ENCODE measurements at regions not wholly inside any gene's neighbourhood (a gene's known extent, or its start where the extent isn't known, plus 50 kb on each side); places are given as distances from the start of the nearest gene placed in this dataset.

GRCh38 chrX:95728446-95728845, 956.2 kb upstream of the DIAPH2 start:
- no peaks in the 10 kb centered on the region for H3K36me3 ChIP-seq (ENCODE audit: insufficient read depth, low read length, poor library complexity, severe bottlenecking)
- ChIA-PET POLR2A (ENCODE audit: low non-redundant PET) (no interaction called here), CTCF (no interaction called here)
- H3K4me3 ChIP-seq (ENCODE audit: low read depth, low read length, poor library complexity, severe bottlenecking), result no peak overlapping the region
- H3K4me1 ChIP-seq (ENCODE audit: insufficient read depth, low read length, poor library complexity, severe bottlenecking), result peaks cover 54% of the 10 kb centered on the region
- peak overlapping the region; percentile 64 for H3K27ac ChIP-seq (ENCODE audit: low read depth, low read length, poor library complexity, severe bottlenecking)
- no TSS peak for BruUV-seq (replicated peaks)
- no peaks in the 10 kb centered on the region for H3K9me3 ChIP-seq (ENCODE audit: low read depth, low read length, poor library complexity, severe bottlenecking)
- no peaks in the 10 kb centered on the region for H3K27me3 ChIP-seq (replicated peaks; ENCODE audit: insufficient read depth, low read depth, low read length, poor library complexity)
- intact Hi-C loops (cut with micrococcal nuclease; ENCODE audit: unreplicated experiment), result no loop called here
- no peak for DNase-seq (ENCODE audit: low spot score)
- TF ChIP-seq EZH2 (IDR thresholded peaks at IDR 0.05; ENCODE audit: borderline replicate concordance, low read depth, low read length, poor library complexity, severe bottlenecking) (no peak), CTCF (conservative IDR thresholded peaks at IDR 0.05; ENCODE audit: low read depth, low read length) (no peak)

GRCh38 chrX:95729401-95729800, 955.2 kb upstream of the DIAPH2 start:
- H3K4me3 ChIP-seq (ENCODE audit: low read depth, low read length, poor library complexity, severe bottlenecking), result no peak overlapping the region
- no TSS peak for BruUV-seq (replicated peaks)
- intact Hi-C loops (cut with micrococcal nuclease; ENCODE audit: unreplicated experiment), result no loop called here

GRCh38 chrX:95733426-95733825, 951.2 kb upstream of the DIAPH2 start:
- H3K36me3 ChIP-seq (ENCODE audit: insufficient read depth, low read length, poor library complexity, severe bottlenecking), result no peaks in the 10 kb centered on the region
- H3K27ac ChIP-seq (ENCODE audit: low read depth, low read length, poor library complexity, severe bottlenecking), result peak overlapping the region; percentile 76
- peaks cover 47% of the 10 kb centered on the region for H3K4me1 ChIP-seq (ENCODE audit: insufficient read depth, low read length, poor library complexity, severe bottlenecking)
- no peak overlapping the region for H3K4me3 ChIP-seq (ENCODE audit: low read depth, low read length, poor library complexity, severe bottlenecking)
- no peaks in the 10 kb centered on the region for H3K9me3 ChIP-seq (ENCODE audit: low read depth, low read length, poor library complexity, severe bottlenecking)
- no peaks in the 10 kb centered on the region for H3K27me3 ChIP-seq (replicated peaks; ENCODE audit: insufficient read depth, low read depth, low read length, poor library complexity)
- DNase-seq (ENCODE audit: low spot score), result peak; percentile 70
- ChIA-PET CTCF (no interaction called here), POLR2A (ENCODE audit: low non-redundant PET) (no interaction called here)
- no TSS peak for BruUV-seq (replicated peaks)
- no peak for TF ChIP-seq EZH2 (IDR thresholded peaks at IDR 0.05; ENCODE audit: borderline replicate concordance, low read depth, low read length, poor library complexity, severe bottlenecking)
- intact Hi-C loops (cut with micrococcal nuclease; ENCODE audit: unreplicated experiment), result no loop called here

More at GRCh38 chrX:95729401-95729800, 955.2 kb upstream of the DIAPH2 start:
- peak overlapping the region; percentile 64 for H3K27ac ChIP-seq (ENCODE audit: low read depth, low read length, poor library complexity, severe bottlenecking)
- H3K4me1 ChIP-seq (ENCODE audit: insufficient read depth, low read length, poor library complexity, severe bottlenecking), result peaks cover 62% of the 10 kb centered on the region
- no peak for TF ChIP-seq CTCF (conservative IDR thresholded peaks at IDR 0.05; ENCODE audit: low read depth, low read length)
- TF ChIP-seq EZH2 (IDR thresholded peaks at IDR 0.05; ENCODE audit: borderline replicate concordance, low read depth, low read length, poor library complexity, severe bottlenecking), result no peak
- no peaks in the 10 kb centered on the region for H3K9me3 ChIP-seq (ENCODE audit: low read depth, low read length, poor library complexity, severe bottlenecking)
- H3K27me3 ChIP-seq (replicated peaks; ENCODE audit: insufficient read depth, low read depth, low read length, poor library complexity), result no peaks in the 10 kb centered on the region
- DNase-seq (ENCODE audit: low spot score), result peak; percentile 31
- no peaks in the 10 kb centered on the region for H3K36me3 ChIP-seq (ENCODE audit: insufficient read depth, low read length, poor library complexity, severe bottlenecking)
- CTCF ChIA-PET, result no interaction called here
- POLR2A ChIA-PET (ENCODE audit: low non-redundant PET), result no interaction called here

DNA sequence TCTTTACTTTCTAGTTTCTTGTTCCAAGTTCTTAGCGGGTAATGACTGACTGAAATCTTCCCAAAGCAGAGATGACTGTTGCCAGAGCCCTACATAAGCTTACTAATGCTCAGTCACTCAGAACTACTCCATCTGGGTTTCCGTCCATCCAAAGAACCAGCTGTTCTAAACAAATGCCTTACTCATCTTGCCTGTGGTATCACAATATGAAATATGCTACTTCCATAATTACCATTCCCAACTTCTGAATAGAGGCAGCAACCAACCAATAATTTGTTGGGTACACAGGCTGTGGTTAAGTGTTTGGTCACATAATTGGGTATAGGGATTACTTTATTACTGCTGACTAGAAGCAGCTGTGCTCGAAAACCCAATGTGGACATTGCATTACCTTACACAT, 930.2 kb upstream of the DIAPH2 start:
- Histone ChIP-seq H3K9me3 (ENCODE audit: low read depth, low read length, poor library complexity, severe bottlenecking) (no peaks in the 10 kb centered on the region), H3K27me3 (replicated peaks; ENCODE audit: insufficient read depth, low read depth, low read length, poor library complexity) (no peaks in the 10 kb centered on the region), H3K4me3 (ENCODE audit: low read depth, low read length, poor library complexity, severe bottlenecking) (no peak overlapping the region), H3K27ac (ENCODE audit: low read depth, low read length, poor library complexity, severe bottlenecking) (no peak overlapping the region), H3K36me3 (ENCODE audit: insufficient read depth, low read length, poor library complexity, severe bottlenecking) (no peaks in the 10 kb centered on the region), H3K4me1 (ENCODE audit: insufficient read depth, low read length, poor library complexity, severe bottlenecking) (no peaks in the 10 kb centered on the region)
- ChIA-PET POLR2A (ENCODE audit: low non-redundant PET) (no interaction called here), CTCF (no interaction called here)
- TF ChIP-seq CTCF (conservative IDR thresholded peaks at IDR 0.05; ENCODE audit: low read depth, low read length) (no peak), EZH2 (IDR thresholded peaks at IDR 0.05; ENCODE audit: borderline replicate concordance, low read depth, low read length, poor library complexity, severe bottlenecking) (no peak)
- DNase-seq (ENCODE audit: low spot score), result no peak
- BruUV-seq (replicated peaks), result no TSS peak
- intact Hi-C loops (cut with micrococcal nuclease; ENCODE audit: unreplicated experiment), result no loop called here

Measured in A673 (cell line).